Loucy (cell line): ENCODE measurements at regions not wholly inside any gene's neighbourhood (a gene's known extent, or its start where the extent isn't known, plus 50 kb on each side); places are given as distances from the start of the nearest gene placed in this dataset.

Source experiments
- H2AFZ ChIP-seq: fragments of 200-600 bp; sonication (generic); 2 replicates; pipeline ENCODE4 v1.6.0; 2016; ENCODE audit warnings: antibody characterized with exemption, mild to moderate bottlenecking, low read length, moderate library complexity
- H3F3A ChIP-seq: fragments of 200-600 bp; 2 replicates; pipeline ENCODE4 v1.6.0; 2016; ENCODE audit warnings: antibody characterized with exemption, low read depth, mild to moderate bottlenecking
- H3K27me3 ChIP-seq: fragments of 200-600 bp; sonication (generic); 2 replicates; pipeline ENCODE4 v1.6.1; 2014; ENCODE audit warnings: low read length, mild to moderate bottlenecking; ENCODE audit not compliant: insufficient read depth, poor library complexity, severe bottlenecking
- H3K36me3 ChIP-seq: fragments of 200-600 bp; sonication (generic); 2 replicates; pipeline ENCODE4 v1.6.1; 2016; ENCODE audit warnings: low read length; ENCODE audit not compliant: insufficient read depth
- H3K4me1 ChIP-seq: fragments of 200-600 bp; sonication (generic); 2 replicates; pipeline ENCODE4 v1.5.1; 2014; ENCODE audit warnings: low read length, mild to moderate bottlenecking; ENCODE audit not compliant: insufficient read depth, poor library complexity, severe bottlenecking
- H3K4me2 ChIP-seq: fragments of 200-600 bp; sonication (generic); 2 replicates; pipeline ENCODE4 v1.6.0; 2014; ENCODE audit warnings: antibody characterized with exemption, low read length, low read depth, mild to moderate bottlenecking; ENCODE audit not compliant: poor library complexity, severe bottlenecking
- H3K4me3 ChIP-seq: fragments of 200-600 bp; sonication (generic); 2 replicates; pipeline ENCODE4 v1.5.1; 2014; ENCODE audit warnings: low read length, mild to moderate bottlenecking, mixed read lengths; ENCODE audit not compliant: poor library complexity, severe bottlenecking
- H3K79me2 ChIP-seq: fragments of 200-600 bp; sonication (generic); 2 replicates; pipeline ENCODE4 v1.6.1; 2014; ENCODE audit warnings: low read length; ENCODE audit not compliant: insufficient read depth
- H3K9ac ChIP-seq: fragments of 200-600 bp; sonication (generic); 2 replicates; pipeline ENCODE4 v1.6.0; 2014; ENCODE audit warnings: mild to moderate bottlenecking, low read depth, low read length, moderate library complexity; ENCODE audit not compliant: poor library complexity, severe bottlenecking
- H3K9me2 ChIP-seq: fragments of 200-600 bp; sonication (generic); replicated peaks from 2 replicates; pipeline ENCODE4 v1.6.1; 2016; ENCODE audit warnings: low read depth, low read length, mixed read lengths
- H3K9me3 ChIP-seq: fragments of 200-600 bp; sonication (generic); 2 replicates; pipeline ENCODE4 v1.6.1; 2014; ENCODE audit warnings: mild to moderate bottlenecking, antibody characterized with exemption, low read length, low read depth; ENCODE audit not compliant: insufficient read depth
- H4K20me1 ChIP-seq: fragments of 200-600 bp; sonication (generic); 2 replicates; pipeline ENCODE4 v1.6.0; 2014; ENCODE audit warnings: antibody characterized with exemption, low read length, mild to moderate bottlenecking; ENCODE audit not compliant: insufficient read depth, poor library complexity, severe bottlenecking
- EZH2phosphoT487 ChIP-seq: fragments of 200-600 bp; IDR thresholded peaks from 2 replicates; pipeline ENCODE4 v1.6.1; 2018; ENCODE audit warnings: antibody characterized with exemption, mild to moderate bottlenecking, moderate library complexity, borderline replicate concordance
- TF ChIP-seq, protein P1 (sequence below): fragments of 200-600 bp; sonication (generic); conservative IDR thresholded peaks from 2 replicates; pipeline ENCODE4 v1.5.1; 2014; ENCODE audit warnings: mild to moderate bottlenecking, antibody characterized with exemption, low read length

DNA sequence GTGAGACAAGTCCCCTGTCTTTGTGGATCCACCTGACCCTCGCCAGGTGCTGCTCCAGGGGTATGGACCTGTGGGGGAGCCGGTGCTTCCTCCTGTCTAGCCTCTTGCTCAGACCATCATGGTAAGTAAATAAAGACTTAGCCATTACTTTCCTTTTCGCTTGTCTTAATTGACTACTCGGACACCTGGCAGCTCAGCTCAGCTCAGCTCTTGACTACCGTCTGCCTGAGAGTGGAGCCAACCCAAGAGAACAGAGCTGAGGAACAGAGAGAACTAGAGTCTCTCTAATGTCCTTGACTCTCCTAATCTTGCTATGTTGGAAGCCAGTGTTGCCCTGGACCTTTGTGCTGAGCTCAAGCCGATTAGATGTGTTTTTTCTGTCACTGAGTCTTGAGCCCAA, 170.3 kb upstream of the CXCR4 start:
- Histone ChIP-seq H3K4me1 (no peaks in the 10 kb centered on the region), H3K79me2 (no peaks in the 10 kb centered on the region), H3K36me3 (no peaks in the 10 kb centered on the region), H3K9ac (no peak overlapping the region), H3K4me3 (no peak overlapping the region), H2AFZ (no peak overlapping the region), H3K4me2 (no peak overlapping the region), H3K27me3 (no peaks in the 10 kb centered on the region), H3F3A (no peaks in the 10 kb centered on the region), H3K9me3 (no peaks in the 10 kb centered on the region), H3K9me2 (no peaks in the 10 kb centered on the region), H4K20me1 (no peaks in the 10 kb centered on the region)
- TF ChIP-seq, protein P1, sequence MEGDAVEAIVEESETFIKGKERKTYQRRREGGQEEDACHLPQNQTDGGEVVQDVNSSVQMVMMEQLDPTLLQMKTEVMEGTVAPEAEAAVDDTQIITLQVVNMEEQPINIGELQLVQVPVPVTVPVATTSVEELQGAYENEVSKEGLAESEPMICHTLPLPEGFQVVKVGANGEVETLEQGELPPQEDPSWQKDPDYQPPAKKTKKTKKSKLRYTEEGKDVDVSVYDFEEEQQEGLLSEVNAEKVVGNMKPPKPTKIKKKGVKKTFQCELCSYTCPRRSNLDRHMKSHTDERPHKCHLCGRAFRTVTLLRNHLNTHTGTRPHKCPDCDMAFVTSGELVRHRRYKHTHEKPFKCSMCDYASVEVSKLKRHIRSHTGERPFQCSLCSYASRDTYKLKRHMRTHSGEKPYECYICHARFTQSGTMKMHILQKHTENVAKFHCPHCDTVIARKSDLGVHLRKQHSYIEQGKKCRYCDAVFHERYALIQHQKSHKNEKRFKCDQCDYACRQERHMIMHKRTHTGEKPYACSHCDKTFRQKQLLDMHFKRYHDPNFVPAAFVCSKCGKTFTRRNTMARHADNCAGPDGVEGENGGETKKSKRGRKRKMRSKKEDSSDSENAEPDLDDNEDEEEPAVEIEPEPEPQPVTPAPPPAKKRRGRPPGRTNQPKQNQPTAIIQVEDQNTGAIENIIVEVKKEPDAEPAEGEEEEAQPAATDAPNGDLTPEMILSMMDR, result no peak
- no peak for TF ChIP-seq EZH2phosphoT487

DNA sequence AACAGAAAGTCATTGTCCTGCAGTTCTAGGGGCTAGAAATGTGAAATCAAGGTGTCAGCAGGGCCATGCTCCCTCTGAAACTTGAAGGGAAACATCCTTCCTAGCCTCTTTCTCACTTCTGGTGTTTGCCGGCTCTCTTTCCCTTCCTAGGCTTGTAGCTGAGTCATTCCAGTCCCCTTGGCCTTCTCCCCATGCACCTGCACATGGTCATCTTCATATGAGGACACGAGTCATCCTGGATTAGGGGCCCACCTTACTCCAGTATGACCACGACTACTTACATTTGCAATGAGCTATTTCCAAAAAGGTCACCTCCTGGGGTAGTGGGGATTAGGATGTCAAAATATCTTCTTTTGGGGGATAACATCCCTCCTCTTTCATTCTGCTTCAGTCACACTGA, 168.5 kb upstream of the CXCR4 start:
- H3K9me3 ChIP-seq, result no peaks in the 10 kb centered on the region
- no peaks in the 10 kb centered on the region for H3F3A ChIP-seq
- H3K4me2 ChIP-seq, result no peak overlapping the region
- no peak overlapping the region for H3K4me3 ChIP-seq
- TF ChIP-seq EZH2phosphoT487, result no peak
- TF ChIP-seq, protein P1, result no peak
- H4K20me1 ChIP-seq, result no peaks in the 10 kb centered on the region
- H3K79me2 ChIP-seq, result no peaks in the 10 kb centered on the region
- H3K27me3 ChIP-seq, result no peaks in the 10 kb centered on the region
- H2AFZ ChIP-seq, result no peak overlapping the region
- H3K4me1 ChIP-seq, result peaks cover 7% of the 10 kb centered on the region
- no peaks in the 10 kb centered on the region for H3K9me2 ChIP-seq
- H3K9ac ChIP-seq, result no peak overlapping the region
- H3K36me3 ChIP-seq, result no peaks in the 10 kb centered on the region

DNA sequence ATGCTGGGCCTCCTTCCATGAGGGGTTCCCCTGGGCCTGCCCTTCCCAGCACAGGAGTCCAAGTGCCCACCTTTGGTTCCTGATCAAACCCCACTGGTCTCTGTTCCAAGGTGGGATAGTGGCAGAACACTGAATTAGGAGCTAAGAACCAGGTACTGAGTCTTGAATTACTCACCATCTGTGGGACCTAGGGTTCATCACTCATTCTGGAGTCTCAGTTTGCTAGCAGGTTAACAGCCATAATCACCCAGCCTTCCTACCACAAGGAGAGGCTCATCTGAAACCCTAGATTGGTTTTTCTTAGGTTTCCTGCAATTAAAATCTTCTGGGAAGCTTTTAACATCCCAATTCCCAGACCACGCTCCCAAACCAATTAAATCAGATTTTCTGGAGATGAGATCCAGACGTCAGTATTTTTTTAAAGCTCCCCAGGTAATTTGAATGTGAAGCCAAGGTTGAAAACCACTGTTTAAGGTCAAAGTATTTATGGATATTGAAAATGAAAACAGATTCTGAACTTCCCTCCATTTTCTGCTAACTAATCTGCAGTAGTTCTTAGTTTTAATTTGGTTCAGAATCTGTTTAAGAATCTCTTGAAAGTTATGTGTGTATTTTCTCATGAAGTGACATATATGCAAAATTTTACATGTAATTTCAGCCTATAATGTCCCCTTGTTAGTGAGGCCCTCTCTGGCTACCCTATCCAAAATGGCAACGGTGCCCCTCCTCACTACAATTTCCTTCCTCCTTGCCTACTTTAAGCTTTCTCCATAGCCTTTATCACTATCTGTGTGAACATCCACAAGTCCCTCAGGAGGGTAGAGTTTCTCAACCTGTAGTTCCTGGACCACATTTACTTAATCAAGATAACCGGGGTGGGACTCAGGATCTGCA, 166.5 kb upstream of the CXCR4 start:
- Histone ChIP-seq H4K20me1 (no peaks in the 10 kb centered on the region), H2AFZ (no peak overlapping the region), H3K9ac (no peak overlapping the region), H3K36me3 (no peaks in the 10 kb centered on the region), H3K4me3 (no peak overlapping the region), H3F3A (no peaks in the 10 kb centered on the region), H3K9me3 (no peaks in the 10 kb centered on the region), H3K79me2 (no peaks in the 10 kb centered on the region), H3K9me2 (no peaks in the 10 kb centered on the region), H3K27me3 (no peaks in the 10 kb centered on the region), H3K4me2 (no peak overlapping the region), H3K4me1 (peaks cover 10% of the 10 kb centered on the region)
- TF ChIP-seq EZH2phosphoT487, result no peak
- TF ChIP-seq, protein P1, result no peak
